ENCODE measurements at regions not wholly inside any gene's neighbourhood (a gene's known extent, or its start where the extent isn't known, plus 50 kb on each side); places are given as distances from the start of the nearest gene placed in this dataset.

- ATAC-seq (ENCODE audit: low read depth) (no peak), DNase-seq (ENCODE audit: low spot score) (no peak)
- H3K27me3 ChIP-seq (ENCODE audit: insufficient read depth, poor library complexity, severe bottlenecking): no peaks in the 10 kb centered on the region
- H3K36me3 ChIP-seq (ENCODE audit: low read depth): no peaks in the 10 kb centered on the region
- TF ChIP-seq CTCF (IDR thresholded peaks at IDR 0.05; ENCODE audit: poor library complexity, severe bottlenecking): no peak
- no peak overlapping the region for H3K4me3 ChIP-seq (ENCODE audit: severe bottlenecking)
- no peaks in the 10 kb centered on the region for H3K9me3 ChIP-seq (ENCODE audit: severe bottlenecking)
- H3K27ac ChIP-seq (ENCODE audit: poor library complexity, severe bottlenecking): no peak overlapping the region
- H3K4me1 ChIP-seq (ENCODE audit: insufficient read depth, poor library complexity, severe bottlenecking): no peaks in the 10 kb centered on the region
These were observed 232.6 kb downstream of the MED10 start for GRCh38 chr5:6145616-6146237.

- no peak for TF ChIP-seq CTCF (IDR thresholded peaks at IDR 0.05; ENCODE audit: poor library complexity, severe bottlenecking)
- Histone ChIP-seq H3K27me3 (ENCODE audit: insufficient read depth, poor library complexity, severe bottlenecking) (peaks cover 3% of the 10 kb centered on the region), H3K4me3 (ENCODE audit: severe bottlenecking) (no peak overlapping the region), H3K27ac (ENCODE audit: poor library complexity, severe bottlenecking) (no peak overlapping the region), H3K9me3 (ENCODE audit: severe bottlenecking) (no peaks in the 10 kb centered on the region), H3K4me1 (ENCODE audit: insufficient read depth, poor library complexity, severe bottlenecking) (no peaks in the 10 kb centered on the region), H3K36me3 (ENCODE audit: low read depth) (no peaks in the 10 kb centered on the region)
- DNase-seq (ENCODE audit: low spot score): no peak
- no peak for ATAC-seq (ENCODE audit: low read depth)
These were observed 234.8 kb downstream of the MED10 start for GRCh38 chr5:6143523-6143922.

GRCh38 chr5:6142353-6142752 lies 236.0 kb downstream of the MED10 start:
- TF ChIP-seq CTCF (IDR thresholded peaks at IDR 0.05; ENCODE audit: poor library complexity, severe bottlenecking): no peak
- H3K4me1 ChIP-seq (ENCODE audit: insufficient read depth, poor library complexity, severe bottlenecking): no peaks in the 10 kb centered on the region
- ATAC-seq (ENCODE audit: low read depth) (no peak), DNase-seq (ENCODE audit: low spot score) (no peak)
- peaks cover 5% of the 10 kb centered on the region for H3K27me3 ChIP-seq (ENCODE audit: insufficient read depth, poor library complexity, severe bottlenecking)
- no peak overlapping the region for H3K4me3 ChIP-seq (ENCODE audit: severe bottlenecking)
- no peaks in the 10 kb centered on the region for H3K9me3 ChIP-seq (ENCODE audit: severe bottlenecking)
- H3K27ac ChIP-seq (ENCODE audit: poor library complexity, severe bottlenecking): no peak overlapping the region
- no peaks in the 10 kb centered on the region for H3K36me3 ChIP-seq (ENCODE audit: low read depth)

GRCh38 chr5:6140219-6140618 lies 238.1 kb downstream of the MED10 start:
- ATAC-seq (ENCODE audit: low read depth): no peak
- Histone ChIP-seq H3K4me3 (ENCODE audit: severe bottlenecking) (no peak overlapping the region), H3K27ac (ENCODE audit: poor library complexity, severe bottlenecking) (no peak overlapping the region), H3K4me1 (ENCODE audit: insufficient read depth, poor library complexity, severe bottlenecking) (no peaks in the 10 kb centered on the region), H3K27me3 (ENCODE audit: insufficient read depth, poor library complexity, severe bottlenecking) (peaks cover 5% of the 10 kb centered on the region), H3K9me3 (ENCODE audit: severe bottlenecking) (no peaks in the 10 kb centered on the region), H3K36me3 (ENCODE audit: low read depth) (no peaks in the 10 kb centered on the region)
- DNase-seq (ENCODE audit: low spot score): no peak
- TF ChIP-seq CTCF (IDR thresholded peaks at IDR 0.05; ENCODE audit: poor library complexity, severe bottlenecking): no peak

- ATAC-seq (ENCODE audit: low read depth) (no peak), DNase-seq (ENCODE audit: low spot score) (no peak)
- no peak for TF ChIP-seq CTCF (IDR thresholded peaks at IDR 0.05; ENCODE audit: poor library complexity, severe bottlenecking)
- Histone ChIP-seq H3K4me1 (ENCODE audit: insufficient read depth, poor library complexity, severe bottlenecking) (no peaks in the 10 kb centered on the region), H3K36me3 (ENCODE audit: low read depth) (no peaks in the 10 kb centered on the region), H3K9me3 (ENCODE audit: severe bottlenecking) (no peaks in the 10 kb centered on the region), H3K27ac (ENCODE audit: poor library complexity, severe bottlenecking) (no peak overlapping the region), H3K27me3 (ENCODE audit: insufficient read depth, poor library complexity, severe bottlenecking) (peaks cover 5% of the 10 kb centered on the region), H3K4me3 (ENCODE audit: severe bottlenecking) (no peak overlapping the region)
These were observed 242.4 kb downstream of the MED10 start for GRCh38 chr5:6135977-6136376.
